ENCODE measurements at regions not wholly inside any gene's neighbourhood (a gene's known extent, or its start where the extent isn't known, plus 50 kb on each side); places are given as distances from the start of the nearest gene placed in this dataset.

- no peak for TF ChIP-seq CTCF (IDR thresholded peaks at IDR 0.05)
- TF ChIP-seq POLR2AphosphoS5 (IDR thresholded peaks at IDR 0.05), result no peak
- TF ChIP-seq POLR2A (IDR thresholded peaks at IDR 0.05), result no peak
Observed at GRCh38 chr5:136689552-136689951, 324.2 kb upstream of the TRPC7 start.
